Fibroblast of the aortic adventitia (primary cell): ENCODE measurements at regions not wholly inside any gene's neighbourhood (a gene's known extent, or its start where the extent isn't known, plus 50 kb on each side); places are given as distances from the start of the nearest gene placed in this dataset.
"Not testable (repeated sequence)": the region's sequence is repeated elsewhere in the genome, so short reads cannot be mapped to it uniquely, and the experiment has no call there.

Source experiments
- DNase-seq: peaks from one replicate; pipeline ENCODE4 v3.0.0-alpha.2; 2010; ENCODE audit warnings: low read depth
- H3K4me3 ChIP-seq: 2 replicates; pipeline ENCODE4 v1.5.1; 2011; ENCODE audit warnings: low read depth, mild to moderate bottlenecking, control low read depth, low read length, moderate library complexity
- CTCF ChIP-seq: IDR thresholded peaks from 2 replicates; pipeline ENCODE4 v1.5.1; 2011; ENCODE audit warnings: mild to moderate bottlenecking, low read length, control low read depth, inconsistent platforms; ENCODE audit not compliant: insufficient read depth

- H3K4me3 ChIP-seq: no peak overlapping the region
- no peak for DNase-seq
- no peak for TF ChIP-seq CTCF
Observed at GRCh38 chr1:112826217-112826944, 111.2 kb upstream of the PPM1J start.

- not testable (repeated sequence) for H3K4me3 ChIP-seq, DNase-seq
Observed at GRCh38 chr1:112825563-112826216, 110.6 kb upstream of the PPM1J start.

- not testable (repeated sequence) for H3K4me3 ChIP-seq, DNase-seq
Observed at GRCh38 chr1:112825075-112825474, 109.9 kb upstream of the PPM1J start.

- not testable (repeated sequence) for H3K4me3 ChIP-seq
Observed at GRCh38 chr1:112821307-112822063, 106.4 kb upstream of the PPM1J start.

DNA sequence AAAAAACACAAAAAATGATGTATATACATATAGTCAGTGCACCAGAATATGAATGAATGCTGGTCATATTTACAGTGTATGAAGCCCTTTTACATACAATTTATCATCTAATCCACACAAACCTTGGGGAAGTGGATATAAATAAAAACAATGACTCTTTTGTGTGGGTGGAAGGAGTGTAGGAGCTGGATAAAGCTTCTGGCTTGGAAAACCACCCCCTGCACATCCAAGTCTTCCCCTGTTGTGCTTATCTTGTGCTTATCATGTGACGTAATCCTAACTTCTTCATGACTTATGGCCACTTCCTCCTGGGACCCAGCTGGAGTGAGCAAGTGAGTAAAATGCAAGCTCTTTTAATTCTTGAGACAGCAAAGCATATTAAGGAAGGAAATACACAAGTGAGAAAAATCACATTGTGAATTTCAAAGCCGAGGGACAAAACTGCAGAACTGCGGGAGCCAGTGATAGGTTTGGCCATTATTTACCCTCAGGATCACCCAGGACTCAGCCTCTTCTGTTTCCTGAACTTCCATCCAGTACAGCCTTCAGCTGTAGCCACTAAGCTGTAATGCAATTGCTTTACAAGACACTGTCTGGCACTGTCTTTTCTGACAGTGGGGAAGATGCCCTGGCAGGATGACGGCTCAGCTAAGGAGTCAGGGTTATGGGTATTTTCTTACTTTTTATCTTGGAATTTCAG lies 104.0 kb upstream of the PPM1J start:
- no peak overlapping the region for H3K4me3 ChIP-seq
- TF ChIP-seq CTCF: no peak

More at GRCh38 chr1:112821307-112822063, 106.4 kb upstream of the PPM1J start:
- not testable (repeated sequence) for DNase-seq

DNA sequence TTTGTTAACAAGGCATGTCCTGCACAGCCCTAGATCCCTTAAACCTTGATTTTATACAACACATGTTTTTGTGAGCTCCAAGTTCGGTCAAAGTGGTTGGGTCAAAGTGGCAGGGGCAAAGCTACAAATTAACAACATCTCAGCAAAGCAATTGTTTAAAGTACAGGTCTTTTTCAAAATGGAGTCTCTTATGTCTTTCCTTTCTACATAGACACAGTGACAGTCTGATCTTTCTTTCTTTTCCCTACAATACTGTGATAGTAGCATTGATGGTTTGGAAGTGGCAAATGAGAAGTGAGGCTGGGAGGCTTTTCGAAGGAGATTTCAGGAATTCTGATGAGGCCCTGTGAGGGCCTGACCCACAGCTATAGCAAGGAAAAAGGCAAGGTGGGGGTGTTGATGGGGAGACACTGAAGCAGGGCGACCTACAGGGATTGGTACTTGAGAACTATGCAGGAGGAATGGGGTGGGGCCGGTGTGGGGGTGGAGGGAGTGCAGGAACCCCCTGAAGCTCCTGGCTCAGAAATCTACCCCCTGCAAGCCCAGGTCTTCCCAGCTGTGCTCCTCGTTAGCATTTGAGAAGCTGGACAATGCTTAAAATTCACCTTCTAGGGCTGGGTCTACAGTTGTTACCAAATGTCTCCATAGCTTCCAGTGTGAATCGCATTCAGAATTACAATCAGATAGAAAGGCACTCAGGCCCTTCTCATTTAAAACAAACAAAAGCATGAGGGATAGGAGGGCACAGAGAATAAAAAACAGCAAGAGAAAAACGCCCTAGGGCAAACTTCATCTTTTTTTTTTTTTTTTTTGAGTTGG lies 102.6 kb upstream of the PPM1J start:
- no peak overlapping the region for H3K4me3 ChIP-seq
- TF ChIP-seq CTCF: no peak
- no peak for DNase-seq

More for the DNA sequence above, 104.0 kb upstream of the PPM1J start:
- peak; percentile 82 for DNase-seq

GRCh38 chr1:112815376-112815775 lies 100.2 kb upstream of the PPM1J start:
- TF ChIP-seq CTCF: no peak
- no peak for DNase-seq
- H3K4me3 ChIP-seq: no peak overlapping the region

- DNase-seq: not testable (repeated sequence)
Observed at GRCh38 chr1:112814645-112815044, 99.5 kb upstream of the PPM1J start.

More at GRCh38 chr1:112814645-112815044, 99.5 kb upstream of the PPM1J start:
- H3K4me3 ChIP-seq: not testable (repeated sequence)
